ENCODE measurements at regions not wholly inside any gene's neighbourhood (a gene's known extent, or its start where the extent isn't known, plus 50 kb on each side); places are given as distances from the start of the nearest gene placed in this dataset.
A peak's percentile ranks its signal among the peaks of the same experiment; 100 is the strongest.
"Not testable (repeated sequence)": the region's sequence is repeated elsewhere in the genome, so short reads cannot be mapped to it uniquely, and the experiment has no call there.

DNA sequence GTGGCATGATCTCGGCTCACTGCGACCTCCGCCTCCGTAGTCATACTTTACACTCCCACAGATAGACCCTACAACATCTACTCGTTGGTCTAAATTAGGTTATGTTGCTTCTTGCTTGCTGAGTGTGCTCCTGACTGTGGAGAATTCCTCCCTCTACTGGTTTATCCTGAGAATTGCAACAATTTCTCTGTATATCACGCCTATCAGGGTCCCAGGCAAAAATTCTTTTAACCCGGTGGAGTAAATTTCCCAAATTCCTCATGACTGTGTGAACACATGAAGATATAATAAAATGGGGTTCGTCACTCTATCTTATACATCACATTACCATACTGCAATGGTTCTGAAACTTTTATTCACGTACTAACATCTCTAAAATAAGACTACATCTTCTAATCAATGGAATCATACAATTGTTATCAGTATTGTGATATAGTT is 156.7 kb downstream of the EVA1A start:
- Mint-ChIP-seq H3K4me1 (peaks cover 32% of the 10 kb centered on the region), H3K4me3 (no peak overlapping the region), H3K27me3 (ENCODE audit: low read depth) (no peaks in the 10 kb centered on the region), H3K9me3 (no peaks in the 10 kb centered on the region), H3K36me3 (ENCODE audit: low read depth) (no peaks in the 10 kb centered on the region), H3K27ac (no peak overlapping the region)
- TF ChIP-seq, protein P1, sequence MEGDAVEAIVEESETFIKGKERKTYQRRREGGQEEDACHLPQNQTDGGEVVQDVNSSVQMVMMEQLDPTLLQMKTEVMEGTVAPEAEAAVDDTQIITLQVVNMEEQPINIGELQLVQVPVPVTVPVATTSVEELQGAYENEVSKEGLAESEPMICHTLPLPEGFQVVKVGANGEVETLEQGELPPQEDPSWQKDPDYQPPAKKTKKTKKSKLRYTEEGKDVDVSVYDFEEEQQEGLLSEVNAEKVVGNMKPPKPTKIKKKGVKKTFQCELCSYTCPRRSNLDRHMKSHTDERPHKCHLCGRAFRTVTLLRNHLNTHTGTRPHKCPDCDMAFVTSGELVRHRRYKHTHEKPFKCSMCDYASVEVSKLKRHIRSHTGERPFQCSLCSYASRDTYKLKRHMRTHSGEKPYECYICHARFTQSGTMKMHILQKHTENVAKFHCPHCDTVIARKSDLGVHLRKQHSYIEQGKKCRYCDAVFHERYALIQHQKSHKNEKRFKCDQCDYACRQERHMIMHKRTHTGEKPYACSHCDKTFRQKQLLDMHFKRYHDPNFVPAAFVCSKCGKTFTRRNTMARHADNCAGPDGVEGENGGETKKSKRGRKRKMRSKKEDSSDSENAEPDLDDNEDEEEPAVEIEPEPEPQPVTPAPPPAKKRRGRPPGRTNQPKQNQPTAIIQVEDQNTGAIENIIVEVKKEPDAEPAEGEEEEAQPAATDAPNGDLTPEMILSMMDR (IDR thresholded peaks at IDR 0.05; ENCODE audit: unreplicated experiment in 3 of 3) = peak; percentile 64 to 84 (median 78)

DNA sequence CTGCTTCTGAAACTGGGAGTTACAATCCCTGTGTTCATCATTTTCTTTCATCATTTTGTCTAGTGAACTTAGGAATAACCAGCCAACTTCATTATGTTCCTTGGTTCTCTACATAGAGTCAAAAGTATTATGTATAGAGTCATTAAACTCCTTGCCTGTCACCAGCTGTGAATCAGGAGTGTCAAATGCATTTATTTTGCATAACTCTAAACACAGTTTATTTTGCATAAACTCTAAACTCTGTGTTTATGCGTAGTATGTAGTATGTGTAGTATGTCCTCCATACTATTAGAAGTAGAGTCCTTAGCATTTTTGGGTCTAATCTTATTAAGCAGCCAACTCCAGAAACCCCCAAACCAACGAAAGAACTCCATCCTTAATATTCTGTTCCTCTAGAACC is 164.4 kb downstream of the EVA1A start:
- no peaks in the 10 kb centered on the region for H3K4me1 Mint-ChIP-seq
- H3K36me3 Mint-ChIP-seq (ENCODE audit: low read depth) = no peaks in the 10 kb centered on the region
- no peak overlapping the region for H3K27ac Mint-ChIP-seq
- peaks cover 5% of the 10 kb centered on the region for H3K9me3 Mint-ChIP-seq
- H3K4me3 Mint-ChIP-seq = no peak overlapping the region
- H3K27me3 Mint-ChIP-seq (ENCODE audit: low read depth) = peaks cover 3% of the 10 kb centered on the region
- TF ChIP-seq, protein P1 (IDR thresholded peaks at IDR 0.05; ENCODE audit: unreplicated experiment in 3 of 3) = no peak

DNA sequence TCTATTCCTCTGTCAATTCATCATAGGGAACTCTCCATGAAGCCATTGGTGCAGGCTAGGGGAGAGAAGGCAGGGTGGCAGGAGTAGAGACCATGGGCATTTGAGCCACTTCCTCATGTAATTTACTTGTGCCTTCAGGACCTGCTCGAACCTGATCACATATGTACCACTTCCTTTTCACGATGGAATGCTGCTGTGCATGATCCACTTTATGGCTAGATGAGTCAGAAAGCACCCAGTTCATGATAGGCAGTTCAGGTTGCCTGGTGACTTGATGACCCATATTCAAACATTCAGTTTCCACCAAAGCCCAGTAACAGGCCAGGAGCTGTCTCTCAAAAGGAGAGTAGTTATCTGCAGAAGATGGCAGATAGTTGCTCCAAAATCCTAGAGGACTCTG is 166.0 kb downstream of the EVA1A start:
- H3K9me3 Mint-ChIP-seq; H3K27me3 Mint-ChIP-seq (ENCODE audit: low read depth): not testable (repeated sequence)

DNA sequence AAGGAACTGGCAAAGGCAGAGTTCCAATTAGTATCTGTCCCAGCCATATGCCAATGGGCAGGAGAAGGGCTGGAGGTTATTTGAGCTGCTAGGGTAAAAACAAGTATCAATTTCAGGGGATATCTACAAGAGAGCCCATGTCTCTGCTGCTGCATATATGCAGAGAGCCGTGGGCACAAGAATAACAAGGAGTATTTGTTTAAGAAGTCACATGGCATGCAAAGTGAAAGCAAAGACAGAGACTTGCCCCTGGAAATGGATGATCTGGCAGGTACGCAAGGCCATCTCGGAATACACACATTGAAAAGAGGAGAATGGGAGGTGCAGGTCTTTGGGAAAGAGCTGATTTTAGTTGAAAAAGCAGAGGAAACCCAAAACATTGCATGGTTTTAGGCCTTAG is 170.6 kb downstream of the EVA1A start:
- Mint-ChIP-seq H3K27me3 (ENCODE audit: low read depth) (peaks cover 3% of the 10 kb centered on the region), H3K9me3 (peaks cover 4% of the 10 kb centered on the region), H3K36me3 (ENCODE audit: low read depth) (no peaks in the 10 kb centered on the region), H3K4me3 (no peak overlapping the region), H3K27ac (no peak overlapping the region), H3K4me1 (no peaks in the 10 kb centered on the region)
- TF ChIP-seq, protein P1 (IDR thresholded peaks at IDR 0.05; ENCODE audit: unreplicated experiment in 3 of 3) = no peak

More for the DNA sequence above, 166.0 kb downstream of the EVA1A start:
- not testable (repeated sequence) for H3K27ac Mint-ChIP-seq; H3K4me1 Mint-ChIP-seq; H3K4me3 Mint-ChIP-seq; H3K36me3 Mint-ChIP-seq (ENCODE audit: low read depth)

DNA sequence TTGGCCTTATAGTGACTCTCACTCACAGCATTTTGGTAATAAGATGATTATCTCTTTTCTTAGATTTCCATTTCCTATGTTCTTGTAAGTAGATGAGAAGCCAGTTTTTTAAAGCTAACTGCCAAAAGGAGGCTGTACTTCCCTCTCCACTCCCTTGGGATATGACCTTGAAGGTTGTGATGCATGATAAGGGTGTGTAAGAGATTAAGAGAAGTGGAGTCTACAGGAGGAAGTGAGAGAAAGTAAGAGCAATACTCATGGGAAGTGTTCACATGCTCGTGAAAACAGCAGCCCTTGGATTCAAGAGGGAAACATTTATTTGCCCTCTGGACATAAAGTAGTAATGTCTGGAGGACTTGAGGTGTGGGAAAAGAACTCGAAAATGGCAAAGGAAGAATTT is 171.5 kb downstream of the EVA1A start:
- Mint-ChIP-seq H3K4me3 (no peak overlapping the region), H3K27me3 (ENCODE audit: low read depth) (peaks cover under 1% of the 10 kb centered on the region), H3K36me3 (ENCODE audit: low read depth) (no peaks in the 10 kb centered on the region), H3K27ac (no peak overlapping the region), H3K4me1 (no peaks in the 10 kb centered on the region), H3K9me3 (peaks cover 4% of the 10 kb centered on the region)
- TF ChIP-seq, protein P1 (IDR thresholded peaks at IDR 0.05; ENCODE audit: unreplicated experiment in 3 of 3) = no peak

DNA sequence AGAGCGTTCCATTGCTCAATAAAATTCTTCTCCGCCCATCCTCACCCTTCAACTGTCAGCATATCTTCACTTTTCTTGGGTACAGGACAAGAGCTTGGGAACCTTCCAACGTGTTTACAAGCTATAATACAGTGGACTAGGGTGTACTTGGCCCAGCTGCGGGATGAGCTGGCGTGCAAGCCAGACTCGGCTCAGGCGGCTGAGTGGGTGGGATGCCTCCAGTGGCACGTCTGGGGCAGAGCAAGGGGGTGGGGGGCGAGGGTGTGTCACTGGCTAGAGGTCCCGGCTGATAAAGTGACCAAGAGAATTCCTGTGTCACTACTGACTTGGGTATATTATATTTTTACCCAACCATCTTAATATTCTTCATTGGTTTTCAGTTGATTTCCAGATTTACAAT is 179.7 kb downstream of the EVA1A start:
- H3K4me1 Mint-ChIP-seq = no peaks in the 10 kb centered on the region
- no peaks in the 10 kb centered on the region for H3K36me3 Mint-ChIP-seq (ENCODE audit: low read depth)
- H3K9me3 Mint-ChIP-seq = no peaks in the 10 kb centered on the region

More for the DNA sequence above, 179.7 kb downstream of the EVA1A start:
- no peaks in the 10 kb centered on the region for H3K27me3 Mint-ChIP-seq (ENCODE audit: low read depth)
- H3K4me3 Mint-ChIP-seq = no peak overlapping the region
- TF ChIP-seq, protein P1 (IDR thresholded peaks at IDR 0.05; ENCODE audit: unreplicated experiment in 3 of 3) = no peak
- no peak overlapping the region for H3K27ac Mint-ChIP-seq
